22Rv1 (cell line): ENCODE measurements at regions not wholly inside any gene's neighbourhood (a gene's known extent, or its start where the extent isn't known, plus 50 kb on each side); places are given as distances from the start of the nearest gene placed in this dataset.

Experiments
- ZFX ChIP-seq: fragments of 450-650 bp; IDR thresholded peaks from 2 replicates; pipeline ENCODE4 v1.6.1; 2017; ENCODE audit warnings: antibody characterized with exemption, borderline replicate concordance
- TF ChIP-seq, protein P1 (sequence below): fragments of 450-650 bp; IDR thresholded peaks from 2 replicates; pipeline ENCODE4 v1.5.1; 2017; ENCODE audit warnings: mild to moderate bottlenecking

- TF ChIP-seq, protein P1, sequence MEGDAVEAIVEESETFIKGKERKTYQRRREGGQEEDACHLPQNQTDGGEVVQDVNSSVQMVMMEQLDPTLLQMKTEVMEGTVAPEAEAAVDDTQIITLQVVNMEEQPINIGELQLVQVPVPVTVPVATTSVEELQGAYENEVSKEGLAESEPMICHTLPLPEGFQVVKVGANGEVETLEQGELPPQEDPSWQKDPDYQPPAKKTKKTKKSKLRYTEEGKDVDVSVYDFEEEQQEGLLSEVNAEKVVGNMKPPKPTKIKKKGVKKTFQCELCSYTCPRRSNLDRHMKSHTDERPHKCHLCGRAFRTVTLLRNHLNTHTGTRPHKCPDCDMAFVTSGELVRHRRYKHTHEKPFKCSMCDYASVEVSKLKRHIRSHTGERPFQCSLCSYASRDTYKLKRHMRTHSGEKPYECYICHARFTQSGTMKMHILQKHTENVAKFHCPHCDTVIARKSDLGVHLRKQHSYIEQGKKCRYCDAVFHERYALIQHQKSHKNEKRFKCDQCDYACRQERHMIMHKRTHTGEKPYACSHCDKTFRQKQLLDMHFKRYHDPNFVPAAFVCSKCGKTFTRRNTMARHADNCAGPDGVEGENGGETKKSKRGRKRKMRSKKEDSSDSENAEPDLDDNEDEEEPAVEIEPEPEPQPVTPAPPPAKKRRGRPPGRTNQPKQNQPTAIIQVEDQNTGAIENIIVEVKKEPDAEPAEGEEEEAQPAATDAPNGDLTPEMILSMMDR, result no peak
- TF ChIP-seq ZFX, result no peak
These were observed 464.1 kb downstream of the DMRT2 start for GRCh38 chr9:1514250-1514649.
